ENCODE measurements at regions not wholly inside any gene's neighbourhood (a gene's known extent, or its start where the extent isn't known, plus 50 kb on each side); places are given as distances from the start of the nearest gene placed in this dataset.
A peak's percentile ranks its signal among the peaks of the same experiment; 100 is the strongest.

DNA sequence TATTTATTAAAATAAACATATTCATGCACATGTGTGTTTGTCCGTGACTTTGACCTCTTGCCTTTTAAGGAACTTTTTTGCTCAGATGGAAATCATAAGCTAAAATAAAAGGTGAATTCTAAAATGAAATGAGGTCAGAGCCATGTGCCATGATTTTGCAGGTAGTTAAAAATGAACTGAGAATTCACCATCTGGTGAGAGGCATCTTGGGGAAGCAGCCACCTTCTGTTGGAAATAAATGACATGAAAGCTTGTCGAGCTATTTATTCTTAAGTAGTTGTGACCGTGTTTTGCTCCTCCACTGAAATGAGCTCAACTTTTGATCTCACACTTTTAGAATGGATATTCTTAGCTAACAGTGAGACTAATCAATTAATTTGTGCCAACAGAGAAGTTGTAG, 56.8 kb upstream of the CNOT2 start:
- TF ChIP-seq, protein P1, sequence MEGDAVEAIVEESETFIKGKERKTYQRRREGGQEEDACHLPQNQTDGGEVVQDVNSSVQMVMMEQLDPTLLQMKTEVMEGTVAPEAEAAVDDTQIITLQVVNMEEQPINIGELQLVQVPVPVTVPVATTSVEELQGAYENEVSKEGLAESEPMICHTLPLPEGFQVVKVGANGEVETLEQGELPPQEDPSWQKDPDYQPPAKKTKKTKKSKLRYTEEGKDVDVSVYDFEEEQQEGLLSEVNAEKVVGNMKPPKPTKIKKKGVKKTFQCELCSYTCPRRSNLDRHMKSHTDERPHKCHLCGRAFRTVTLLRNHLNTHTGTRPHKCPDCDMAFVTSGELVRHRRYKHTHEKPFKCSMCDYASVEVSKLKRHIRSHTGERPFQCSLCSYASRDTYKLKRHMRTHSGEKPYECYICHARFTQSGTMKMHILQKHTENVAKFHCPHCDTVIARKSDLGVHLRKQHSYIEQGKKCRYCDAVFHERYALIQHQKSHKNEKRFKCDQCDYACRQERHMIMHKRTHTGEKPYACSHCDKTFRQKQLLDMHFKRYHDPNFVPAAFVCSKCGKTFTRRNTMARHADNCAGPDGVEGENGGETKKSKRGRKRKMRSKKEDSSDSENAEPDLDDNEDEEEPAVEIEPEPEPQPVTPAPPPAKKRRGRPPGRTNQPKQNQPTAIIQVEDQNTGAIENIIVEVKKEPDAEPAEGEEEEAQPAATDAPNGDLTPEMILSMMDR (IDR thresholded peaks at IDR 0.05; ENCODE audit: low read depth, low read length), result no peak
- no peak for DNase-seq (ENCODE audit: low read depth in 2 of 2)

GRCh38 chr12:70190262-70191010, 52.8 kb upstream of the CNOT2 start:
- peak; percentile 39 to 56 for DNase-seq (ENCODE audit: low read depth in 2 of 2)
- TF ChIP-seq, protein P1 (IDR thresholded peaks at IDR 0.05; ENCODE audit: low read depth, low read length), result no peak
- H3K4me3 ChIP-seq (replicated peaks in 1 of 2; ENCODE audit: low read depth in 2 of 2, low read length in 2 of 2), result no peak overlapping the region

More for the DNA sequence above, 56.8 kb upstream of the CNOT2 start:
- no peak overlapping the region for H3K4me3 ChIP-seq (replicated peaks in 1 of 2; ENCODE audit: low read depth in 2 of 2, low read length in 2 of 2)

Measured in cardiac fibroblast (primary cell).